ENCODE measurements at regions not wholly inside any gene's neighbourhood (a gene's known extent, or its start where the extent isn't known, plus 50 kb on each side); places are given as distances from the start of the nearest gene placed in this dataset.

DNA sequence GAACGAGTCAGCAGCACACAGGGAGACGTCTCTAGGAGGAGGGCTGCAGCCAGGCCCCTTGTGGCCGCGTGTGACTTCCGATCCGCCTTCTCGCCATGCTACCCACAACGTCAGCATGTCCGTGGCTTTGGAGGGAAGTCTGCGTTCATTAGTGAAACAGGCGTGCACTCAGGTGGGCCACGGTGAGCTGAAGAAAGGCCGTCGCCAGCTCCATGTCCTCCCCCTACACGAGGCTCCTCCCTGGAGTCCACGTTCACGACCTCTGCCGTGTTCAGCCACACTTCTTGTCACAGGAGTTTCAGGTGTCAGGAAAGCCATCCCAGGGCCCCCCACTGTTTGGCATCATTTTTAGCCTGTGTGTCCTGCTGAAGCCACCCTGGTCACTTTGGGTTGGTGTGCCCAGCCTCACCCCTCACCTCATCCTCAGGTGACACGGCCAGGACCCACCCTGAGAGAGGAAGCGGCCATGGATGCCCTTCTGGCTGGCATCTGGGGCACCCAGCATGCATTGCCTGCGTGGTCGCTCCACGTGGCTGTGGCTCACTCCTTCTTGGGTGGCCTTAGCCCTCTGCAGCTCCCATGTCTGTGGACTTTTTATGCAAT is 310.6 kb upstream of the SHH start:
- H3K9me3 ChIP-seq = no peaks in the 10 kb centered on the region
- ChIA-PET POLR2A (no interaction called here), CTCF (interaction anchor here (1.0 to 1.5 kb wide), 2 partner anchors 12 to 19 kb away, joined by 3 read pairs; no protein-coding TSS in a partner anchor)
- no peak overlapping the region for H3K4me2 ChIP-seq
- H3K4me1 ChIP-seq = peaks cover 8% of the 10 kb centered on the region; the same call in 1 of the 3 replicates
- 50% methylated on average over 18 of the region's 23 CpGs for whole genome bisulfite sequencing (ENCODE audit: missing lambda C conversion rate)
- H3K27ac ChIP-seq = no peak overlapping the region
- FAIRE-seq = no peak
- ATAC-seq = no peak
- H3K4me3 ChIP-seq = no peak overlapping the region
- no peak for DNase-seq (ENCODE audit: low read depth in 1 of 2, low spot score in 1 of 2)
- TF ChIP-seq ZSCAN20 (CRISPR knock-in tag; IDR thresholded peaks at IDR 0.05) = no peak
- TF ChIP-seq, protein P1, sequence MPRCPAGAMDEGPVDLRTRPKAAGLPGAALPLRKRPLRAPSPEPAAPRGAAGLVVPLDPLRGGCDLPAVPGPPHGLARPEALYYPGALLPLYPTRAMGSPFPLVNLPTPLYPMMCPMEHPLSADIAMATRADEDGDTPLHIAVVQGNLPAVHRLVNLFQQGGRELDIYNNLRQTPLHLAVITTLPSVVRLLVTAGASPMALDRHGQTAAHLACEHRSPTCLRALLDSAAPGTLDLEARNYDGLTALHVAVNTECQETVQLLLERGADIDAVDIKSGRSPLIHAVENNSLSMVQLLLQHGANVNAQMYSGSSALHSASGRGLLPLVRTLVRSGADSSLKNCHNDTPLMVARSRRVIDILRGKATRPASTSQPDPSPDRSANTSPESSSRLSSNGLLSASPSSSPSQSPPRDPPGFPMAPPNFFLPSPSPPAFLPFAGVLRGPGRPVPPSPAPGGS (IDR thresholded peaks at IDR 0.05) = no peak
- TF ChIP-seq MAFK (IDR thresholded peaks at IDR 0.05; ENCODE audit: partially characterized antibody) = no peak
- no peak for TF ChIP-seq CBX8 (IDR thresholded peaks at IDR 0.05)
- TF ChIP-seq GATA3 (IDR thresholded peaks at IDR 0.05; ENCODE audit: borderline replicate concordance) = no peak
- TF ChIP-seq RNF2 (IDR thresholded peaks at IDR 0.05; ENCODE audit: borderline replicate concordance, low read depth) = no peak
- TF ChIP-seq, protein P2, sequence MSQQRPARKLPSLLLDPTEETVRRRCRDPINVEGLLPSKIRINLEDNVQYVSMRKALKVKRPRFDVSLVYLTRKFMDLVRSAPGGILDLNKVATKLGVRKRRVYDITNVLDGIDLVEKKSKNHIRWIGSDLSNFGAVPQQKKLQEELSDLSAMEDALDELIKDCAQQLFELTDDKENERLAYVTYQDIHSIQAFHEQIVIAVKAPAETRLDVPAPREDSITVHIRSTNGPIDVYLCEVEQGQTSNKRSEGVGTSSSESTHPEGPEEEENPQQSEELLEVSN (IDR thresholded peaks at IDR 0.05; ENCODE audit: borderline replicate concordance, low read depth) = no peak
- no peak for TF ChIP-seq RFX5 (IDR thresholded peaks at IDR 0.05)
- TF ChIP-seq HDAC2 (IDR thresholded peaks at IDR 0.05) = no peak
- TF ChIP-seq RARB (CRISPR knock-in tag; IDR thresholded peaks at IDR 0.05) = no peak
- no peak for TF ChIP-seq JUN (IDR thresholded peaks at IDR 0.05)

DNA sequence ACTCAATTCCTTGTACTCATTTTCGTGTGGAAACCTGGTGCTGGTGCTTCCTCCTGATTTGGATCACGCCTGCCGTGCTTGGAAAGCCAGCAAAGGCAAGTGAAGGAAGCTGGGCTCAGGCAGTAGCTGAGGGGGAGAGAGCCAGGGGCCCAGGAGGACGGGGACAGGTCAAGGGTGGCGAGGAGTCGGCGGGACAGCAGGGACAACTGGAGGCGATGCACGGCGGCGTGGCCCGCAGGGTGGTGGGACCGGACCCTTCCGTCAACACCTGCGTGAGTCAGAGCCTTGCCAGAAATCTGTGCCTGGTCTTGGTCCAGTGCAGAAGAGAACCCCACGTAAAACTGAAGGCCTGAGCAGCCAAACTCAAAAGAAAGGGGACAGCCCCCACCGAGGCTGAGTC is 309.7 kb upstream of the SHH start:
- POLR2A ChIA-PET = no interaction called here
- no peak overlapping the region for H3K27ac ChIP-seq
- no peaks in the 10 kb centered on the region for H3K9me3 ChIP-seq
- H3K4me2 ChIP-seq = no peak overlapping the region
- 73% methylated on average over 17 of the region's 17 CpGs for WGBS (ENCODE audit: missing lambda C conversion rate)
- H3K4me1 ChIP-seq = no peaks in the 10 kb centered on the region
- ATAC-seq (no peak), DNase-seq (ENCODE audit: low read depth in 1 of 2, low spot score in 1 of 2) (no peak), FAIRE-seq (no peak)
- H3K4me3 ChIP-seq = no peak overlapping the region
- CTCF ChIA-PET = no interaction called here
- TF ChIP-seq RAD21 (conservative IDR thresholded peaks at IDR 0.05 in 1 of 2, IDR thresholded peaks at IDR 0.05 in 1 of 2) (no peak), HEYL (CRISPR knock-in tag; IDR thresholded peaks at IDR 0.05) (no peak), POLR2AphosphoS2 (conservative IDR thresholded peaks at IDR 0.05; ENCODE audit: low read length) (no peak), RFX5 (IDR thresholded peaks at IDR 0.05) (no peak), EHMT2 (IDR thresholded peaks at IDR 0.05; ENCODE audit: low read depth) (no peak), BHLHE40 (IDR thresholded peaks at IDR 0.05; ENCODE audit: low read depth, low read length) (no peak)
- TF ChIP-seq, protein P3, sequence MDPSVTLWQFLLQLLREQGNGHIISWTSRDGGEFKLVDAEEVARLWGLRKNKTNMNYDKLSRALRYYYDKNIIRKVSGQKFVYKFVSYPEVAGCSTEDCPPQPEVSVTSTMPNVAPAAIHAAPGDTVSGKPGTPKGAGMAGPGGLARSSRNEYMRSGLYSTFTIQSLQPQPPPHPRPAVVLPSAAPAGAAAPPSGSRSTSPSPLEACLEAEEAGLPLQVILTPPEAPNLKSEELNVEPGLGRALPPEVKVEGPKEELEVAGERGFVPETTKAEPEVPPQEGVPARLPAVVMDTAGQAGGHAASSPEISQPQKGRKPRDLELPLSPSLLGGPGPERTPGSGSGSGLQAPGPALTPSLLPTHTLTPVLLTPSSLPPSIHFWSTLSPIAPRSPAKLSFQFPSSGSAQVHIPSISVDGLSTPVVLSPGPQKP (IDR thresholded peaks at IDR 0.05; ENCODE audit: low read depth, low read length) = no peak
- TF ChIP-seq, protein P2 (IDR thresholded peaks at IDR 0.05; ENCODE audit: borderline replicate concordance, low read depth) = no peak

DNA sequence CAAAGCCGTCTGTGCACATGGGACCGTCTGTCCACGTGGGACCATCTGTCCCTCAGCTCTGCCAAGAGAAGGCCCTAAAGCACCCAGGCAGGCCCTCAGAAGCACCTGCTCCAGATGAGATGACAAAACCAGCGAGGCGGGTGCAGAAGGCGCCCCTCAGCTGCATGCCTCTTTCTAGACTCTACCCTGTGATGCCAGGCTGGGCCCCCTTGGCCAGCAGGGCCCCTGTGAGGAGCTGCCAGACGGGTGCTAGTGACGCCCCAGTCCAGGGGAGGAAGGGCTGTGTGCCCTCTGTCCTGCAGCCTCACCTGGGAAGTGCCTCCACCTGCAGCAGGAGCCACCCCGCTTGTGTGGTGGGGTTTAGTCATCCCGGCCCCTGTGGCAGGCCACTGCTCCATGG is 309.2 kb upstream of the SHH start:
- no peak overlapping the region for H3K4me2 ChIP-seq
- 60% methylated on average over 2 of the region's 10 CpGs for WGBS (ENCODE audit: missing lambda C conversion rate)
- FAIRE-seq (no peak), ATAC-seq (no peak), DNase-seq (ENCODE audit: low read depth in 1 of 2, low spot score in 1 of 2) (no peak)
- H3K9me3 ChIP-seq = no peaks in the 10 kb centered on the region
- TF ChIP-seq MAZ (IDR thresholded peaks at IDR 0.05; ENCODE audit: borderline replicate concordance, low read depth, low read length) (no peak), GATA3 (IDR thresholded peaks at IDR 0.05; ENCODE audit: borderline replicate concordance) (no peak), HDAC2 (IDR thresholded peaks at IDR 0.05) (no peak), HOXB5 (CRISPR knock-in tag; IDR thresholded peaks at IDR 0.05) (no peak), NFE2L2 (conservative IDR thresholded peaks at IDR 0.05; ENCODE audit: low read length) (no peak)
- TF ChIP-seq, protein P4, sequence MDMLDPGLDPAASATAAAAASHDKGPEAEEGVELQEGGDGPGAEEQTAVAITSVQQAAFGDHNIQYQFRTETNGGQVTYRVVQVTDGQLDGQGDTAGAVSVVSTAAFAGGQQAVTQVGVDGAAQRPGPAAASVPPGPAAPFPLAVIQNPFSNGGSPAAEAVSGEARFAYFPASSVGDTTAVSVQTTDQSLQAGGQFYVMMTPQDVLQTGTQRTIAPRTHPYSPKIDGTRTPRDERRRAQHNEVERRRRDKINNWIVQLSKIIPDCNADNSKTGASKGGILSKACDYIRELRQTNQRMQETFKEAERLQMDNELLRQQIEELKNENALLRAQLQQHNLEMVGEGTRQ (IDR thresholded peaks at IDR 0.05) = no peak
- TF ChIP-seq, protein P3 (IDR thresholded peaks at IDR 0.05; ENCODE audit: low read depth, low read length) = no peak
- TF ChIP-seq, protein P1 (IDR thresholded peaks at IDR 0.05) = no peak
- no peak overlapping the region for H3K27ac ChIP-seq
- H3K4me1 ChIP-seq = no peaks in the 10 kb centered on the region
- H3K4me3 ChIP-seq = no peak overlapping the region
- ChIA-PET CTCF (no interaction called here), POLR2A (no interaction called here)
